Mucosa of rectum (tissue), 2 donors: ENCODE measurements at regions not wholly inside any gene's neighbourhood (a gene's known extent, or its start where the extent isn't known, plus 50 kb on each side); places are given as distances from the start of the nearest gene placed in this dataset.

Experiments
- H3K27ac ChIP-seq, 2 donors: one replicate each; pipeline ENCODE4 v1.7.0; 2013; ENCODE audit warnings: inconsistent platforms in 2 of 2, low read depth in 2 of 2, low read length in 2 of 2
- H3K27me3 ChIP-seq, 2 donors: one replicate each; pipeline ENCODE4 v1.7.0; 2013; ENCODE audit warnings: low read length in 2 of 2; ENCODE audit not compliant: control insufficient read depth in 2 of 2, insufficient read depth in 2 of 2
- H3K36me3 ChIP-seq, 2 donors: one replicate each; pipeline ENCODE4 v1.7.0; 2013; ENCODE audit warnings: low read length in 2 of 2; ENCODE audit not compliant: control insufficient read depth in 2 of 2, insufficient read depth in 2 of 2
- H3K4me1 ChIP-seq, 2 donors: one replicate each; pipeline ENCODE4 v1.7.0; 2013; ENCODE audit warnings: low read length in 2 of 2, mild to moderate bottlenecking in 1 of 2; ENCODE audit not compliant: control insufficient read depth in 2 of 2, insufficient read depth in 2 of 2
- H3K4me3 ChIP-seq, 2 donors: one replicate each; pipeline ENCODE4 v1.7.0; 2013; ENCODE audit warnings: low read length in 2 of 2
- H3K9ac ChIP-seq, 2 donors: one replicate each; pipeline ENCODE4 v1.7.0; 2013; ENCODE audit warnings: low read length in 2 of 2, low read depth in 1 of 2, mild to moderate bottlenecking in 1 of 2
- H3K9me3 ChIP-seq, 2 donors: one replicate each; pipeline ENCODE4 v1.7.0; 2013; ENCODE audit warnings: low read length in 2 of 2; ENCODE audit not compliant: control insufficient read depth in 2 of 2
- donor health status: healthy.
- donor health status: Normal muscosa, but diverticular disease.

GRCh38 chr10:78742730-78743615, 325.8 kb upstream of the ZMIZ1 start:
- Histone ChIP-seq H3K9me3 (no peaks in the 10 kb centered on the region), H3K9ac (no peak overlapping the region), H3K27me3 (no peaks in the 10 kb centered on the region), H3K4me1 (peaks cover 7 to 24% of the 10 kb centered on the region in 2 donors), H3K27ac (no peak overlapping the region), H3K4me3 (no peak overlapping the region), H3K36me3 (no peaks in the 10 kb centered on the region)

DNA sequence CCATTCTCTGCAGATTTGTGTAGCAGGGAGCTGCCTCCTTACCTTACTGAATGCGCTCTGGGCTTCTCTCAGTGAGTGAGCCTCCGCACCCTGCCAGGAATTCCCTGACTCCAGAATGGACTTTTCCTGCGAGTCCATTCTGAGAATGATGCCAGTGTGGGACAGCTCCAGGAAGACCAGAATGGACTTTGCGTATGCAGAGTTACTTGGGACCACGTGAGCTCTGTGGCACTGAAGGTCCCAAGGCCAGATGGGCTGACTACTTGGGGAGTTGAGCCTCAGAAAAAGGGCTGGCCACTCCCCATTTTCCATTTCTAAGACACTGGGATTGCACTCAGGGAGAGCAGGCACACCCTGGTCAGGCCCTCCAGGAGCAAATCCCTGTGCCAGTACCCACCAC, 324.7 kb upstream of the ZMIZ1 start:
- H3K4me3 ChIP-seq = no peak overlapping the region
- H3K27ac ChIP-seq = no peak overlapping the region
- H3K9me3 ChIP-seq = no peaks in the 10 kb centered on the region
- H3K9ac ChIP-seq = no peak overlapping the region
- H3K27me3 ChIP-seq = no peaks in the 10 kb centered on the region
- H3K4me1 ChIP-seq = peaks cover 7 to 24% of the 10 kb centered on the region in 2 donors
- H3K36me3 ChIP-seq = no peaks in the 10 kb centered on the region

GRCh38 chr10:78744491-78745090, 324.2 kb upstream of the ZMIZ1 start:
- H3K36me3 ChIP-seq = no peaks in the 10 kb centered on the region
- H3K27me3 ChIP-seq = no peaks in the 10 kb centered on the region
- H3K9me3 ChIP-seq = no peaks in the 10 kb centered on the region
- no peak overlapping the region for H3K4me3 ChIP-seq
- H3K27ac ChIP-seq = peak overlapping the region in 1 of 2 donors; percentile 23
- peaks cover 7 to 24% of the 10 kb centered on the region in 2 donors for H3K4me1 ChIP-seq
- no peak overlapping the region for H3K9ac ChIP-seq

GRCh38 chr10:78745441-78745840, 323.3 kb upstream of the ZMIZ1 start:
- no peak overlapping the region for H3K27ac ChIP-seq
- no peak overlapping the region for H3K9ac ChIP-seq
- H3K4me3 ChIP-seq = no peak overlapping the region
- no peaks in the 10 kb centered on the region for H3K9me3 ChIP-seq
- H3K36me3 ChIP-seq = no peaks in the 10 kb centered on the region
- H3K4me1 ChIP-seq = peaks cover 7 to 24% of the 10 kb centered on the region in 2 donors
- no peaks in the 10 kb centered on the region for H3K27me3 ChIP-seq

DNA sequence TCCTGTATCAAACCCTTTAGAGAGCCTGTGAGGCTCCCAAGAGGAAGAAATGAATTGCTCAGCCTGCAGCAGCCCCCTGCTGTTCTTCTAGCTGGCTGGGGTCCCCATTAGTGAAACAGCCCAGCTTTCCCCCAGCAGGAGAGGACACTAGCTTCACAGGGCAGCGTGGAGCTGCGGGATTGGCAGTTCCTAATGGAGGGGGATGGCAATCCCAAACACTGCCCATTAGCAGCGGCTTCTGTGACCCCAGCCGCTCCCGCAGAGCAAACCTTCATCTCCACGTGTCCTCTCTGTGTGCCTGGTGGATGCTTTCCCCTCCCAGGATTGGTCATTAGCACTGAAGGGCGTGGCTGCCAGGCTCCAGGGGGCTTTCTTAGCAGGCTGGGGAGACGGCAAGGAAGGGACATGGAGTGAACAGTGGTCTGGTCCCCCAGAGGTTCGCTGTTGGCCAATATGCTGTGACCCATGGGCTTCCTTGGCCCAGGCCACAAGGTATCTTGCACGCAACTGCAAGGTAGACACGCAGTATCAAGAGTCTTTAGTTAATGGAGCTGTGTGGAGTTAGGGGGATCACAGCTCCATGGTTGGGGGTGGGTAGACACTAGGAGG, 322.5 kb upstream of the ZMIZ1 start:
- peaks cover 7 to 24% of the 10 kb centered on the region in 2 donors for H3K4me1 ChIP-seq
- no peak overlapping the region for H3K27ac ChIP-seq
- no peaks in the 10 kb centered on the region for H3K27me3 ChIP-seq
- H3K4me3 ChIP-seq = no peak overlapping the region
- no peak overlapping the region for H3K9ac ChIP-seq
- no peaks in the 10 kb centered on the region for H3K36me3 ChIP-seq
- no peaks in the 10 kb centered on the region for H3K9me3 ChIP-seq

- no peak overlapping the region for H3K27ac ChIP-seq
Observed at GRCh38 chr10:78747401-78748234, 321.1 kb upstream of the ZMIZ1 start.

GRCh38 chr10:78748235-78748533, 320.6 kb upstream of the ZMIZ1 start:
- Histone ChIP-seq H3K4me3 (no peak overlapping the region), H3K27ac (no peak overlapping the region), H3K4me1 (peaks cover 6 to 17% of the 10 kb centered on the region in 2 donors), H3K9me3 (no peaks in the 10 kb centered on the region), H3K36me3 (no peaks in the 10 kb centered on the region), H3K27me3 (no peaks in the 10 kb centered on the region), H3K9ac (no peak overlapping the region)

More at GRCh38 chr10:78747401-78748234, 321.1 kb upstream of the ZMIZ1 start:
- Histone ChIP-seq H3K36me3 (no peaks in the 10 kb centered on the region), H3K4me3 (no peak overlapping the region), H3K9me3 (no peaks in the 10 kb centered on the region), H3K27me3 (no peaks in the 10 kb centered on the region), H3K4me1 (peaks cover 7 to 21% of the 10 kb centered on the region in 2 donors), H3K9ac (no peak overlapping the region)

DNA sequence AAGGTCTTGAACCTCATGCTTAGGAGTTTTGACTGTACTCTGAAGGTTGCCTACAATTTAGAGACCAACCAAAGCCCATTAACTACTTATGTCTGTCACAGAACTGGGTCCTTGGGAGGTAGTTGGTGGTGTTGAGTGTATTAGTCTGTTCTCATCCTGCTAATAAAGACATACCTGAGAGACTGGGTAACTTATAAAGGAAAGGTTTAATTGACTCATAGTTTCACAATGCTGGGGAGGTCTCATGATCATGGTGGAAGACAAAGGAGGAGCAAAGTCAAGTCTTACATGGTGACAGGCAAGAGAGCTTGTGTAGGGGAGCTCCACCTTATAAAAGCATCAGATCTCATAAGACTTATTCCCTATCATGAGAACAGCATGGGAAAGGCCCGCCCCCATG, 319.6 kb upstream of the ZMIZ1 start:
- no peaks in the 10 kb centered on the region for H3K9me3 ChIP-seq
- H3K4me3 ChIP-seq = no peak overlapping the region
- peaks cover 2 to 11% of the 10 kb centered on the region in 2 donors for H3K4me1 ChIP-seq
- H3K9ac ChIP-seq = no peak overlapping the region
- H3K36me3 ChIP-seq = no peaks in the 10 kb centered on the region
- no peak overlapping the region for H3K27ac ChIP-seq
- peaks cover 3% of the 10 kb centered on the region in 2 donors for H3K27me3 ChIP-seq

GRCh38 chr10:78749898-78750297, 318.9 kb upstream of the ZMIZ1 start:
- no peak overlapping the region for H3K27ac ChIP-seq

More at GRCh38 chr10:78749898-78750297, 318.9 kb upstream of the ZMIZ1 start:
- Histone ChIP-seq H3K4me1 (peaks cover 1 to 4% of the 10 kb centered on the region in 2 donors), H3K9ac (no peak overlapping the region), H3K36me3 (no peaks in the 10 kb centered on the region), H3K27me3 (peaks cover 3 to 4% of the 10 kb centered on the region in 2 donors), H3K4me3 (no peak overlapping the region), H3K9me3 (no peaks in the 10 kb centered on the region)
